H1 (cell line): ENCODE measurements at regions not wholly inside any gene's neighbourhood (a gene's known extent, or its start where the extent isn't known, plus 50 kb on each side); places are given as distances from the start of the nearest gene placed in this dataset.

Experiments used
- TF ChIP-seq, protein P1 (sequence below): IDR thresholded peaks from 2 replicates; pipeline ENCODE4 v1.6.1; 2012; ENCODE audit warnings: low read length, inconsistent platforms

GRCh38 chr4:92060333-92060732 lies 243.4 kb upstream of the GRID2 start (continued):
- TF ChIP-seq, protein P1, sequence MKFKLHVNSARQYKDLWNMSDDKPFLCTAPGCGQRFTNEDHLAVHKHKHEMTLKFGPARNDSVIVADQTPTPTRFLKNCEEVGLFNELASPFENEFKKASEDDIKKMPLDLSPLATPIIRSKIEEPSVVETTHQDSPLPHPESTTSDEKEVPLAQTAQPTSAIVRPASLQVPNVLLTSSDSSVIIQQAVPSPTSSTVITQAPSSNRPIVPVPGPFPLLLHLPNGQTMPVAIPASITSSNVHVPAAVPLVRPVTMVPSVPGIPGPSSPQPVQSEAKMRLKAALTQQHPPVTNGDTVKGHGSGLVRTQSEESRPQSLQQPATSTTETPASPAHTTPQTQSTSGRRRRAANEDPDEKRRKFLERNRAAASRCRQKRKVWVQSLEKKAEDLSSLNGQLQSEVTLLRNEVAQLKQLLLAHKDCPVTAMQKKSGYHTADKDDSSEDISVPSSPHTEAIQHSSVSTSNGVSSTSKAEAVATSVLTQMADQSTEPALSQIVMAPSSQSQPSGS: no peak
